Esophagus (tissue), 2 donors: ENCODE measurements at regions not wholly inside any gene's neighbourhood (a gene's known extent, or its start where the extent isn't known, plus 50 kb on each side); places are given as distances from the start of the nearest gene placed in this dataset.

Source experiments
- H3K27ac ChIP-seq, 2 donors: one replicate each; pipeline ENCODE4 v1.5.1; 2013; ENCODE audit warnings: low read depth in 2 of 2, mild to moderate bottlenecking in 2 of 2, inconsistent platforms in 1 of 2, low read length in 1 of 2, moderate library complexity in 1 of 2
- H3K27me3 ChIP-seq, 2 donors: one replicate each; pipeline ENCODE4 v1.6.1; 2013; ENCODE audit warnings: low read length in 2 of 2, control low read depth in 1 of 2, mild to moderate bottlenecking in 1 of 2; ENCODE audit not compliant: insufficient read depth in 2 of 2, control insufficient read depth in 1 of 2
- H3K36me3 ChIP-seq, 2 donors: one replicate each; pipeline ENCODE4 v1.6.1; 2013; ENCODE audit warnings: low read length in 1 of 2; ENCODE audit not compliant: control insufficient read depth in 2 of 2, insufficient read depth in 2 of 2
- H3K4me1 ChIP-seq, 2 donors: one replicate each; pipeline ENCODE4 v1.6.1; 2013; ENCODE audit warnings: low read length in 1 of 2; ENCODE audit not compliant: control insufficient read depth in 2 of 2, insufficient read depth in 2 of 2
- H3K4me3 ChIP-seq, 2 donors: one replicate each; pipeline ENCODE4 v1.5.1; 2013; ENCODE audit warnings: low read length in 2 of 2, mild to moderate bottlenecking in 2 of 2, low read depth in 1 of 2, moderate library complexity in 1 of 2
- H3K9me3 ChIP-seq, 2 donors: one replicate each; pipeline ENCODE4 v1.6.1; 2013; ENCODE audit warnings: mild to moderate bottlenecking in 2 of 2, low read depth in 1 of 2, low read length in 1 of 2, moderate library complexity in 1 of 2; ENCODE audit not compliant: control insufficient read depth in 2 of 2, insufficient read depth in 1 of 2
- WGBS, 2 donors: extraction: QIAGEN DNeasy Blood & Tissue Kit; methylation state at CpG; one replicate each; pipeline ENCODE4 v1.1.7; 2013; 5-methylcytosine and 5-hydroxymethylcytosine counted together
- donor health status: healthy with polysubstance abuse.
- donor health status: Bipolar disorder and iron deficiency.

DNA sequence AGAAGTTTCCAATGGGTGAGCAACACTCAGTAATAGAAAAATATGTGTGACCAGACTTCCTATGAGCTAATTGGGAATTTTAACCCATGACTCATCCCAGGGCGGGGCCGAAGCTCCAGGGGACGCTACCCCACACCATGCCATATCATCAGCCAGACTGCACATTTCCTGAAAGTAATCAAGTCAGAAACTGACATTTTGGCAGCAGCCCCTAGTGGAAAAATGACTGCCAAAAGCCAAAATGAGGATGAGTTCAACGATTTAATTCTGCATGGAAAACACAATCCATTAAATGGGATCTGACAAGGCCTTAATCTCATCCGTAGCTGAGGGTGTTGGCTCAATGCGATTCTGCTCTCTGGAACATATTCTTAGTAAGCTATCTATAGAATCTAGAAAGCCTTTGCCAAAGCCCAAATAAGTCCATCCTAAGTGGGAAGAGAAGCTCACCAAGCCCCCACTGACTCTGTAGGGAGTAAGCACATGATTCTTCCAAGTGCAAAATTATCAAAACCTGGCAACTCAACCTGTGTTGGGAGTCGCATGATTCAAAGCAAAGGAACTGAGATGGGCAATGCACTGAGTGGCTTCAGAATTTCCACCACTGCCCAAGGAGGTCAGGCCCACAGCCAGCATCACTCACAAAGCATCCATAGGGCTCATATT lies 93.1 kb upstream of the PDE1C start:
- Histone ChIP-seq H3K9me3 (no peaks in the 10 kb centered on the region), H3K36me3 (no peaks in the 10 kb centered on the region), H3K4me3 (no peak overlapping the region), H3K27me3 (no peaks in the 10 kb centered on the region), H3K4me1 (peaks cover 0 to 3% of the 10 kb centered on the region in 2 donors), H3K27ac (peak overlapping the region in 1 of 2 donors; percentile 24)
- 20 to 38% methylated on average over 7 of the region's 7 CpGs for WGBS, 2 donors

DNA sequence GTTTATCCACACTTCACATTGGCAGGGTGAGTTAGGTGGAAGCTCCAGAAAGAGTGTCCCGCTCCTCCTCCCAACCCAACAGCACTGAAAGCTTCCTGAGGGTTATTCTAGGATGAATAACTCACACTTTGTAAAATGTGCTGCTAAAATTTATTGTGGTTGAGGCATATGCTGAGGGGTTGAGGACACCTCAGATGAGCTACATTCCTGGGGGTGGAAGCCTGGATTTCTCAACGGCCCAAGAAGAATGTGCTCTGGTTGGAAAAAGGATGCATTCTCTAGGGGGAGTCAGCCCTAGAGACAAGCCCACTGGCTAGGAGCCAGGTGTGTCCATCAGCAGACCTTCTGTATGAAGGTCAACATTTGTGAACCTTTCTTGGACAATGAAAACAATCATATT lies 91.5 kb upstream of the PDE1C start:
- Histone ChIP-seq H3K9me3 (no peaks in the 10 kb centered on the region), H3K27ac (no peak overlapping the region), H3K36me3 (no peaks in the 10 kb centered on the region), H3K27me3 (no peaks in the 10 kb centered on the region), H3K4me1 (peaks cover 0 to 3% of the 10 kb centered on the region in 2 donors), H3K4me3 (no peak overlapping the region)
- 73 to 75% methylated on average over 2 of the region's 2 CpGs for WGBS, 2 donors

DNA sequence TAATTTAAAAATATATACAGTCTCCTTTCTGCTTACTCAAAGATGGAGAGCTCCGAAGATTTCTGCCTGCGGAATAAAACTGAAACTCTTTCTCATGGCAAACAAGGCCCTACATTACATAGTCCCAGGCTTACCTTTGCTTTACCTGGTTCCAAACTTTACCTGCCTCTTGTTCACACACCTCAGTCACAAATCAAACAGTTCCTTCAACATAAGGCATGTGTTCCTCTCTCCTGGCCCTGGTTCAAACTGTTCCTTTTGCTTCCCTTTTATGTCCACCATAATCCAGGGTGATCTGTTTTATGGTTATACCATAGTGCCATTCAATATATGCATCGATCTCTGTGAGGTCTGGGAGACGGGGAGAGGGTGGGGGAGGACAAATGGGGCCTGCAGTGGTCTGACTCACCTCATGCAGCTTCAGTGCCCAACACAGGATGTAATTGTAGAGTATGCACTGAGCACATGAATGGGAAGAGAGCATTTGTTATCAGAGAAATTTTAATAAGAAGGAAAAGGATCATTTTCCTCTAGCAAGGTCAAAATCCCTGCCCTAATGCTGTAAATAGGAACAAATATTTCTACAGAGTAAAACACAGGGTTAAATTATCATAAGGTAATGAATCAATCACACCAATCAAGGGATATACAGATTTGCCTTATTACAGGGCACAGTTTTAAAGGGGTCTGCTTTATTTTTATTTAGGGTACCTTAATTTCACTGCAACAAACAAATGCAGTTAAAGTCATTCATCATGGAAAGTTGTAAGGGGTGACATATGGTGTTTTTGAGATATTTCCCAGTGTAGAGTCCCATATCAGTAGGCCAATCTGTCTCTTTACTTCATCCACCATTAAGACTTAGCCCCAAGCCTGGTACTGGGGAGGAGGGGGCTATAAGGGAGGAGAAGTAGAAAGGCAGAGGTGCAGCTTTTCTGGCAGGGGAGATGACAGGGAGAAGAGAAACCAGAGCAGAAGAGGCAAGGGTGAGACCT lies 88.8 kb upstream of the PDE1C start:
- H3K9me3 ChIP-seq = no peaks in the 10 kb centered on the region
- peaks cover 0 to 10% of the 10 kb centered on the region in 2 donors for H3K4me1 ChIP-seq
- 82 to 86% methylated on average over 4 of the region's 4 CpGs for WGBS, 2 donors
- no peaks in the 10 kb centered on the region for H3K27me3 ChIP-seq
- no peak overlapping the region for H3K27ac ChIP-seq
- H3K36me3 ChIP-seq = no peaks in the 10 kb centered on the region
- no peak overlapping the region for H3K4me3 ChIP-seq

DNA sequence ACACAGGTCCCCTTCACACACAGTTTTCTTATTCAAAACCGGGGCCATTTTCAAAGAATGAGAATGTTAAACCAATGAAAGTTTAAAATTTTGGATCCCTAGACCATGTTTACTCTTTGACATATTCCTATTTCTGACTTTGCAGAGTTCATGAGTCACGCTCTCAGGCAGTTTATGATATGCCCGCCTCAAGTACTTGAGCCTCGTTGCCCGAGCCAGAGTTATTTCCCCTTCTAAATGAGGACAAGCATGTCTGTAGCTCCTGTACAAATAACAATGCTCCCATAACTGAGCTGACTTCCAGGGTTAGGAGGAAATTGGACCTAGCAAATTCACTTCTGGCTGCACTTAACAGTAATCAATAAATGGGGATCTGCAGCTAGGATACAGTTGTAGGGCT lies 87.9 kb upstream of the PDE1C start:
- Histone ChIP-seq H3K4me3 (no peak overlapping the region), H3K27me3 (no peaks in the 10 kb centered on the region), H3K9me3 (no peaks in the 10 kb centered on the region), H3K4me1 (peaks cover 0 to 10% of the 10 kb centered on the region in 2 donors), H3K27ac (no peak overlapping the region), H3K36me3 (no peaks in the 10 kb centered on the region)
- 78 to 82% methylated on average over 5 of the region's 5 CpGs for WGBS, 2 donors

DNA sequence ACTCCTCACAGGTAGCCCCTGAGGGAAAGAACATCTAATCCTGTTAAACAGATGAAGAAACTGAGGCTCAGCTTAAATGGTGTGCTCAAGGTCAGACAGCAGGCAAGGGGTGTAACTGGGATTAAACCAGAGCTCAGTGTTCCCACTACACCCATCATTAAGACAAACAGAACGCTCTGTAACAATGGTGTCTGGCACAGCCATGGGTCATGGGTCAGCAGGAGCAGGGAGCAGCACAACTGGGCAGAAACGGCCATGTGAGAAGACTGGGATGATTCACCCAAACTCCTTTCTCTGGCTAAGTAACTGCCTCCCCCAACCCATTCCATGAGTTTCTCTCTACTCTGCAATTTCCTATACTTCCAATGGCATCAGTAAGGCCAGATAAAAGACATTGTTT lies 85.5 kb upstream of the PDE1C start:
- Histone ChIP-seq H3K4me1 (peaks cover 0 to 8% of the 10 kb centered on the region in 2 donors), H3K27me3 (no peaks in the 10 kb centered on the region), H3K9me3 (no peaks in the 10 kb centered on the region), H3K27ac (no peak overlapping the region), H3K36me3 (no peaks in the 10 kb centered on the region), H3K4me3 (no peak overlapping the region)
- WGBS, 2 donors = 44 to 62% methylated on average over 2 of the region's 2 CpGs

DNA sequence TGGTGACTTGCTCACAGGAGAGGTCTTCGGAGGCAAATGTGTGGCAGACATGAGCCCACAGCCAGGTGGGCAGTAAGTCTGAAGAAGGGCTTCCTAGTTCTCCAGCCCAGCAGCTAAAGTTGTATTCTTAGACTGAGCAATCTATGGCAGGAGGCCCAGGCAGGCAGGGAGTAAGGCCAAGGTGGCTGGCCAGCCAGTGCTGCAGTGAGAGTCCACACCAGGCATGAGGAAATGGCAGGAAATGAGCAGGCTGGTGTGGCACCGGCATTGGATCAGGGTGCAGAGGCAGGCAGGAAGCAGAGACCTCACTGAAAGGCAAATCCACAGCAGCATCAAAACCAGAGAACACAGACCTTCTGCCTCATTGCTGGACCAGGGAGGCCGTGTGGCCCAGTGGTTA lies 84.6 kb upstream of the PDE1C start:
- WGBS, 2 donors = 62 to 74% methylated on average over 3 of the region's 3 CpGs
- no peaks in the 10 kb centered on the region for H3K27me3 ChIP-seq
- H3K27ac ChIP-seq = no peak overlapping the region
- H3K4me1 ChIP-seq = peaks cover 0 to 8% of the 10 kb centered on the region in 2 donors
- H3K9me3 ChIP-seq = no peaks in the 10 kb centered on the region
- H3K4me3 ChIP-seq = no peak overlapping the region
- H3K36me3 ChIP-seq = no peaks in the 10 kb centered on the region

DNA sequence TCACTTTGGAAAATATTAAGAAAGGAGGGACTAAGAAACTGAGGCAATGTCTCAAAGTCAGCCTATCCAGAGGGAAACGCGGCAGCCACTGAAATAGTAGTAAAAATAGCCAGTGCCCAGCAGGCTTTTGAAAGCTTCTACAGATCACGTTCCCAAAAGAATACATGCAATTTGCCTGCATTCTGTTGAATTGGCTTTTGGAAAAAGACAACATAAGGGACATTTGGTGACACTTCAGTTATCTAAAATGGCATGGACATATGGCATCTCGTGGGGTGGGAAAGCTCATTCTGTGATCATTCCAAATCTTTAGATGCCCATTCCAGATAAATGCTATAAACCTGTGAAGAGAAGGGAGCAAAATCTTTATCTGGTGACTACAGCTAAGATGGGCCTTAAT lies 82.8 kb upstream of the PDE1C start:
- 88 to 90% methylated on average over 4 of the region's 4 CpGs for WGBS, 2 donors
- no peak overlapping the region for H3K27ac ChIP-seq
- H3K4me3 ChIP-seq = no peak overlapping the region
- no peaks in the 10 kb centered on the region for H3K36me3 ChIP-seq
- peaks cover 0 to 8% of the 10 kb centered on the region in 2 donors for H3K4me1 ChIP-seq
- H3K9me3 ChIP-seq = no peaks in the 10 kb centered on the region
- no peaks in the 10 kb centered on the region for H3K27me3 ChIP-seq

DNA sequence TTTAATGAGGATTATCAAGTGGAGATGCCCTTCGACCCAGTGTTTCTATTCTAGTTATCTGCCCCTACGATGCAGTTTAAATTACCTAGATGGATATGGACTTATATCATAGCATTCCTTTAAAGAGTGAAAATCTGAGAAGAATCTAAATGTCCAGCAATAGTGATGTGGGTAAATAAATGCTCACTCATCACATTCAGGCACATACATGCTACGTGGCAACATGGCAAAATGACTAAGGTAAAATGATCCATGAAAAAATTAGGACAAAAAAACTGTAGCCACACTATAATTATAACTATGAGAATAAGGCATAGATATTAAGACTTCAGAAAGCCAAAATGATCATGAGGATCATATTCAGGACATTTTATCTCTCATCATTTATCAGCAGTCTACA lies 82.4 kb upstream of the PDE1C start:
- Histone ChIP-seq H3K4me3 (no peak overlapping the region), H3K36me3 (no peaks in the 10 kb centered on the region), H3K27me3 (no peaks in the 10 kb centered on the region), H3K9me3 (no peaks in the 10 kb centered on the region), H3K4me1 (peaks cover 0 to 8% of the 10 kb centered on the region in 2 donors), H3K27ac (no peak overlapping the region)
- 73 to 86% methylated on average over 3 of the region's 3 CpGs for WGBS, 2 donors

DNA sequence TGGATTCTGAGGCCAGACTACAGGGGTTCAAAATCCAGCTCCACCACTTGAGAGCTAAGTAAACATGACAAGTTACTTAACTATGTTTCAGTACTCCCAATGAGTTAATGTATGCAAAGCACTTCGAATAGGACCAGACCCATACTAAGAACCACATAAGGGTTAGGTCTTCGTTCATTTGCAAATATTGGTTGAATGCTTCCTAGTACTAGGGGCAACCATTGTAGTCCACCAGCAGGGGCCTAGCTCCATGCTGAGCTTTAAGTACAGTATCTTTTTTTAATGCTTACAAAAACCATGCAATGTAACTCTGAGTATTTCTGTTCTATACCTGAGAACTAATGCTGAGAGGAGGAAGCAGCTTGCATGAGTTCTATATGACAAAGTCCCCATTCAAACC lies 80.4 kb upstream of the PDE1C start:
- WGBS, 2 donors = 84 to 85% methylated on average over 2 of the region's 2 CpGs

More for the DNA sequence above, 80.4 kb upstream of the PDE1C start:
- Histone ChIP-seq H3K27ac (no peak overlapping the region), H3K4me3 (no peak overlapping the region), H3K27me3 (no peaks in the 10 kb centered on the region), H3K4me1 (peaks cover 0 to 7% of the 10 kb centered on the region in 2 donors), H3K9me3 (no peaks in the 10 kb centered on the region), H3K36me3 (no peaks in the 10 kb centered on the region)
